Common myeloid progenitor, CD34-positive (primary cell): ENCODE measurements at regions not wholly inside any gene's neighbourhood (a gene's known extent, or its start where the extent isn't known, plus 50 kb on each side); places are given as distances from the start of the nearest gene placed in this dataset.

Experiments used
- CTCF ChIA-PET: fragments of 350-600 bp; sonication (Branson Sonifier 250); formaldehyde crosslinking; loops from one replicate; lab custom pipeline; 2021; ENCODE audit warnings: antibody characterized with exemption; lab: Charles Lee
- POLR2A ChIA-PET: fragments of 350-600 bp; sonication (Branson Sonifier 250); formaldehyde crosslinking; loops from one replicate; lab custom pipeline; 2021; ENCODE audit warnings: antibody characterized with exemption; lab: Charles Lee
- DNase-seq, 3 donors: peaks; one replicate each; pipeline versions ENCODE4 v3.0.0 to v3.0.0-alpha.2; 2013
- H3K27ac ChIP-seq, 2 experiments: 1 replicate in 1 of 2; 2 replicates in 1 of 2; pipeline ENCODE4 v1.7.0; 2013; ENCODE audit warnings: inconsistent platforms in 2 of 2, low read length in 2 of 2, mild to moderate bottlenecking in 2 of 2, low read depth in 1 of 2, moderate library complexity in 1 of 2; ENCODE audit not compliant: severe bottlenecking in 2 of 2, insufficient read depth in 1 of 2, poor library complexity in 1 of 2
- H3K27me3 ChIP-seq, 5 experiments: replicated peaks in 2 of 5; 1 replicate in 3 of 5; 2 replicates in 2 of 5; pipeline versions ENCODE4 v1.6.1 to v1.7.0; 2013; ENCODE audit warnings: low read length in 4 of 5, mild to moderate bottlenecking in 2 of 5, moderate library complexity in 2 of 5, inconsistent platforms in 1 of 5; ENCODE audit not compliant: insufficient read depth in 5 of 5, control insufficient read depth in 4 of 5
- H3K36me3 ChIP-seq, 4 experiments: 1 replicate in 2 of 4; 2 replicates in 2 of 4; pipeline versions ENCODE4 v1.6.1 to v1.7.0; 2013; ENCODE audit warnings: low read length in 3 of 4, control low read depth in 1 of 4, mild to moderate bottlenecking in 1 of 4; ENCODE audit not compliant: control insufficient read depth in 4 of 4, insufficient read depth in 4 of 4
- H3K4me1 ChIP-seq, 4 experiments: 1 replicate in 3 of 4; 2 replicates in 1 of 4; pipeline versions ENCODE4 v1.6.1 to v1.7.1; 2013; ENCODE audit warnings: low read length in 3 of 4, mild to moderate bottlenecking in 3 of 4, control low read depth in 1 of 4, inconsistent platforms in 1 of 4, moderate library complexity in 1 of 4; ENCODE audit not compliant: control insufficient read depth in 4 of 4, insufficient read depth in 4 of 4; ENCODE audit errors: control extremely low read depth in 1 of 4
- H3K4me3 ChIP-seq, 7 experiments: 1 replicate in 4 of 7; 2 replicates in 3 of 7; pipeline versions ENCODE4 v1.5.1 to v1.7.0; 2013; ENCODE audit warnings: mild to moderate bottlenecking in 7 of 7, low read length in 6 of 7, moderate library complexity in 6 of 7, inconsistent platforms in 2 of 7, low read depth in 2 of 7, control low read depth in 1 of 7; ENCODE audit not compliant: insufficient read depth in 4 of 7, control insufficient read depth in 1 of 7; ENCODE audit errors: extremely low read depth in 1 of 7
- H3K9me3 ChIP-seq, 5 experiments: 1 replicate in 4 of 5; 2 replicates in 1 of 5; pipeline versions ENCODE4 v1.6.1 to v1.7.1; 2013; ENCODE audit warnings: low read length in 4 of 5, mild to moderate bottlenecking in 2 of 5, inconsistent platforms in 1 of 5, low read depth in 1 of 5, moderate library complexity in 1 of 5; ENCODE audit not compliant: control insufficient read depth in 4 of 5, insufficient read depth in 2 of 5; ENCODE audit errors: control extremely low read depth in 1 of 5
- WGBS: methylation state at CpG from one replicate; pipeline ENCODE4 v1.1.5; 2013; ENCODE audit not compliant: insufficient coverage; 5-methylcytosine and 5-hydroxymethylcytosine counted together

GRCh38 chr12:42767998-42768397, 178.5 kb upstream of the PRICKLE1 start:
- Histone ChIP-seq H3K4me3 (no peak overlapping the region), H3K27me3 (no peaks in the 10 kb centered on the region), H3K27ac (no peak overlapping the region), H3K4me1 (no peaks in the 10 kb centered on the region), H3K9me3 (peaks cover 0 to 3% (median 0%) of the 10 kb centered on the region in 5 experiments), H3K36me3 (no peaks in the 10 kb centered on the region)
- POLR2A ChIA-PET: no interaction called here
- DNase-seq: no peak
- 94% methylated on average over 4 of the region's 4 CpGs for WGBS
- CTCF ChIA-PET: no interaction called here

- Histone ChIP-seq H3K36me3 (no peaks in the 10 kb centered on the region), H3K9me3 (peaks cover 0 to 3% (median 0%) of the 10 kb centered on the region in 5 experiments), H3K27me3 (no peaks in the 10 kb centered on the region), H3K27ac (no peak overlapping the region), H3K4me1 (no peaks in the 10 kb centered on the region), H3K4me3 (no peak overlapping the region)
- CTCF ChIA-PET: no interaction called here
- no peak for DNase-seq
- POLR2A ChIA-PET: no interaction called here
- WGBS: 100% methylated on average over 3 of the region's 7 CpGs
Measured at GRCh38 chr12:42767326-42767954, 177.9 kb upstream of the PRICKLE1 start.

GRCh38 chr12:42766754-42767153, 177.2 kb upstream of the PRICKLE1 start:
- no peak for DNase-seq
- POLR2A ChIA-PET: no interaction called here
- no peaks in the 10 kb centered on the region for H3K4me1 ChIP-seq
- CTCF ChIA-PET: no interaction called here
- H3K27ac ChIP-seq: no peak overlapping the region
- no peaks in the 10 kb centered on the region for H3K36me3 ChIP-seq
- H3K27me3 ChIP-seq: no peaks in the 10 kb centered on the region
- H3K4me3 ChIP-seq: no peak overlapping the region
- 100% methylated on average over 3 of the region's 4 CpGs for WGBS
- no peaks in the 10 kb centered on the region for H3K9me3 ChIP-seq

GRCh38 chr12:42766026-42766425, 176.5 kb upstream of the PRICKLE1 start:
- ChIA-PET POLR2A (no interaction called here), CTCF (no interaction called here)
- WGBS: no CpG with 5 or more reads among the region's 3 CpGs
- no peaks in the 10 kb centered on the region for H3K27me3 ChIP-seq
- no peaks in the 10 kb centered on the region for H3K9me3 ChIP-seq
- H3K4me1 ChIP-seq: no peaks in the 10 kb centered on the region
- H3K36me3 ChIP-seq: no peaks in the 10 kb centered on the region
- H3K4me3 ChIP-seq: no peak overlapping the region
- DNase-seq: no peak
- H3K27ac ChIP-seq: no peak overlapping the region

- no peaks in the 10 kb centered on the region for H3K27me3 ChIP-seq
- 96% methylated on average over 3 of the region's 4 CpGs for WGBS
Measured at GRCh38 chr12:42763682-42764081, 174.1 kb upstream of the PRICKLE1 start.

GRCh38 chr12:42762395-42762925, 172.9 kb upstream of the PRICKLE1 start:
- ChIA-PET CTCF (interaction anchor here (1.4 kb wide), 1 partner anchor 102 kb away, joined by 3 read pairs; no protein-coding TSS in a partner anchor), POLR2A (no interaction called here)
- Histone ChIP-seq H3K27me3 (no peaks in the 10 kb centered on the region), H3K9me3 (no peaks in the 10 kb centered on the region), H3K4me3 (no peak overlapping the region), H3K36me3 (no peaks in the 10 kb centered on the region), H3K27ac (no peak overlapping the region), H3K4me1 (no peaks in the 10 kb centered on the region)
- WGBS: 44% methylated on average over 1 of the region's 1 CpG
- DNase-seq: no peak

More at GRCh38 chr12:42763682-42764081, 174.1 kb upstream of the PRICKLE1 start:
- Histone ChIP-seq H3K4me3 (no peak overlapping the region), H3K4me1 (no peaks in the 10 kb centered on the region), H3K36me3 (no peaks in the 10 kb centered on the region), H3K27ac (no peak overlapping the region), H3K9me3 (no peaks in the 10 kb centered on the region)
- POLR2A ChIA-PET: no interaction called here
- CTCF ChIA-PET: no interaction called here
- DNase-seq: no peak

- no peaks in the 10 kb centered on the region for H3K9me3 ChIP-seq
- H3K4me3 ChIP-seq: no peak overlapping the region
- no peak overlapping the region for H3K27ac ChIP-seq
- CTCF ChIA-PET: interaction anchor here (1.4 kb wide), 1 partner anchor 101 kb away, joined by 3 read pairs; no protein-coding TSS in a partner anchor
- no peaks in the 10 kb centered on the region for H3K27me3 ChIP-seq
- POLR2A ChIA-PET: no interaction called here
- H3K36me3 ChIP-seq: no peaks in the 10 kb centered on the region
- 100% methylated on average over 3 of the region's 4 CpGs for WGBS
- H3K4me1 ChIP-seq: no peaks in the 10 kb centered on the region
- DNase-seq: no peak
Measured at GRCh38 chr12:42761601-42762350, 172.2 kb upstream of the PRICKLE1 start.
